Progenitor cell of endocrine pancreas (in vitro differentiated cells): ENCODE measurements at regions not wholly inside any gene's neighbourhood (a gene's known extent, or its start where the extent isn't known, plus 50 kb on each side); places are given as distances from the start of the nearest gene placed in this dataset.

Experiments
- DNase-seq: peaks from one replicate; pipeline ENCODE4 v3.0.0; 2021; ENCODE audit warnings: low spot score; ENCODE audit not compliant: unreplicated experiment
- H3K27ac Mint-ChIP-seq: 2 replicates; pipeline ENCODE4 v1.8.0; 2021; ENCODE audit warnings: mild to moderate bottlenecking, moderate library complexity, mixed read lengths
- H3K27me3 Mint-ChIP-seq: 2 replicates; pipeline ENCODE4 v1.8.0; 2021; ENCODE audit warnings: mixed read lengths
- H3K36me3 Mint-ChIP-seq: 2 replicates; pipeline ENCODE4 v1.8.0; 2022; ENCODE audit warnings: mixed read lengths; ENCODE audit not compliant: insufficient read depth
- H3K4me1 Mint-ChIP-seq: 2 replicates; pipeline ENCODE4 v1.8.0; 2021; ENCODE audit warnings: low read depth, mixed read lengths
- H3K4me3 Mint-ChIP-seq: 2 replicates; pipeline ENCODE4 v1.8.0; 2021; ENCODE audit warnings: low read depth, mild to moderate bottlenecking, moderate library complexity, mixed read lengths
- H3K9me3 Mint-ChIP-seq: 2 replicates; pipeline ENCODE4 v1.8.0; 2021; ENCODE audit warnings: low read depth, mixed read lengths
- TF ChIP-seq, protein P1 (sequence below): fragments of 200-600 bp; sonication (generic); IDR thresholded peaks from one replicate; pipeline ENCODE4 v1.5.0; 2021; ENCODE audit warnings: antibody characterized with exemption, mild to moderate bottlenecking; ENCODE audit not compliant: unreplicated experiment

DNA sequence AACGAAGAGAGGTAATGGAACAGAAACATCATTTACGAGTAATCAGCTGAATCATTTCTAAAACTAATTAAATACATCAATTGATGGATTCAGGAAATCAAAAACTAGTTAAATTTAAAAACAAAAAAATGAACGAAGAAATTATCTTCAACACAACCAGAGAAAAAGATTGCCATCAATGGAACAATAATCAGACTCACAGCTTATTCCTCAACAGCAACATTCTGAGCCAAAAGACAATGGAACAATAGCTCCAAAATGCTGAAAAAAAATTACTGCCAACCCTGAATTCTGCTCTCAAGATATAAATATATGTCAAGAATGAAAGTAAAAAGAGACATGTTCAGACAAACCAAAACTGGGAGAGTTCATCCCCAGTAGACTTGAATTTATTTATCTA is 65.5 kb upstream of the KLF3 start:
- H3K36me3 Mint-ChIP-seq: peaks cover 2% of the 10 kb centered on the region
- no peaks in the 10 kb centered on the region for H3K9me3 Mint-ChIP-seq
- TF ChIP-seq, protein P1, sequence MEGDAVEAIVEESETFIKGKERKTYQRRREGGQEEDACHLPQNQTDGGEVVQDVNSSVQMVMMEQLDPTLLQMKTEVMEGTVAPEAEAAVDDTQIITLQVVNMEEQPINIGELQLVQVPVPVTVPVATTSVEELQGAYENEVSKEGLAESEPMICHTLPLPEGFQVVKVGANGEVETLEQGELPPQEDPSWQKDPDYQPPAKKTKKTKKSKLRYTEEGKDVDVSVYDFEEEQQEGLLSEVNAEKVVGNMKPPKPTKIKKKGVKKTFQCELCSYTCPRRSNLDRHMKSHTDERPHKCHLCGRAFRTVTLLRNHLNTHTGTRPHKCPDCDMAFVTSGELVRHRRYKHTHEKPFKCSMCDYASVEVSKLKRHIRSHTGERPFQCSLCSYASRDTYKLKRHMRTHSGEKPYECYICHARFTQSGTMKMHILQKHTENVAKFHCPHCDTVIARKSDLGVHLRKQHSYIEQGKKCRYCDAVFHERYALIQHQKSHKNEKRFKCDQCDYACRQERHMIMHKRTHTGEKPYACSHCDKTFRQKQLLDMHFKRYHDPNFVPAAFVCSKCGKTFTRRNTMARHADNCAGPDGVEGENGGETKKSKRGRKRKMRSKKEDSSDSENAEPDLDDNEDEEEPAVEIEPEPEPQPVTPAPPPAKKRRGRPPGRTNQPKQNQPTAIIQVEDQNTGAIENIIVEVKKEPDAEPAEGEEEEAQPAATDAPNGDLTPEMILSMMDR: no peak
- no peak overlapping the region for H3K4me3 Mint-ChIP-seq
- no peaks in the 10 kb centered on the region for H3K4me1 Mint-ChIP-seq
- DNase-seq: no peak
- no peaks in the 10 kb centered on the region for H3K27me3 Mint-ChIP-seq
- no peak overlapping the region for H3K27ac Mint-ChIP-seq

DNA sequence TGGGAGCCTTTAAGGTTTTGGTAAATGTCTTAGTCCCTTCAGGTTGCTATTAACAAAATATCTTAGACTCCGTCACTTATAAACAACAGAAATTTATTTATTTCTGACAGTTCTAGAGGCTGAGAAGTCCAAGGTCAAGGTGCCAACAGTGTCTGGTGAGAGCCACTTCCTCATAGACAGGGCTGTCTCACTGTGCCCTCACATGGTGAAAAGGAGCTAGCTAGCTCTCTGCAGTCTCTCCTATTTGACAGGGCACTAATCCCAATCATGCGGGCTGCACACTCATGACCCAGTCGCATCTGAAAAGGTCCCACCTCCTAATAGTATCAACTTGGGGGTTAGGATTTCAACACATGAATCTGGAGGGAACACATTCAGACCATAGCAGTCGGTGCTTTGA is 63.4 kb upstream of the KLF3 start:
- no peak overlapping the region for H3K27ac Mint-ChIP-seq
- TF ChIP-seq, protein P1: no peak
- H3K27me3 Mint-ChIP-seq: no peaks in the 10 kb centered on the region
- no peaks in the 10 kb centered on the region for H3K9me3 Mint-ChIP-seq
- DNase-seq: no peak
- peaks cover 2% of the 10 kb centered on the region for H3K36me3 Mint-ChIP-seq
- H3K4me3 Mint-ChIP-seq: no peak overlapping the region
- H3K4me1 Mint-ChIP-seq: peaks cover 9% of the 10 kb centered on the region

DNA sequence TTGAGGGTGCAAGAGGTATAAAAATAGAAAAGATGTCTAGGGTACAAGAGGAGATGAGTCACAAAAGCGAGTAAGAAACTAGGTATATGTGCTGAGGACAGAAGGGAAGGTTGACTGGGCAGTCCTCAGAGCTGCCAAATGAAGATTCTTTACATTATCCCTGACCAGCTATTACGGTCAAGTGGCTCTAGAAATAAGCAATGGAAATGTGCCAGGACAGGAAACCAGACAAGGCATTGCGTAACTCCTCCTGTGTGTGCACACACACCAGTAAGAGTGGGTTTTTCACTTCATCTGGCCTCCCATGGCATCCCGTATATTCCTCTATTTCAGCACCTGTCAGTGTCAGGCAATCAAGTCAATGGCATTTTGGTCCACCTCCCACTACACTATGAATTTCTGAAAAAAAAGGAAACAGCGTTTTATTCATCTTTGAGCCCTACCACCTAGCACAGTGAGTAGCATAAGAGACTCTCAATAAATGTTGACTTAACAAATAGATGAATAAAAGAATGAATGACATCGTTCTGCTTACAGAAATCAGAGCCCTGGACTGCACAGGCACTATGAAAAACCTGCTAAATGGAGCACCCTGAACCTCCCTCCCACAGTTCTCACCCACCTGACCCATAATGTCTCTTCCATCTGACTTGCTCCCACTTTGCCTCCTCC is 62.6 kb upstream of the KLF3 start:
- Mint-ChIP-seq H3K36me3 (peaks cover 2% of the 10 kb centered on the region), H3K27me3 (no peaks in the 10 kb centered on the region), H3K27ac (no peak overlapping the region), H3K9me3 (no peaks in the 10 kb centered on the region), H3K4me3 (no peak overlapping the region), H3K4me1 (peaks cover 17% of the 10 kb centered on the region)
- DNase-seq: no peak
- TF ChIP-seq, protein P1: no peak

DNA sequence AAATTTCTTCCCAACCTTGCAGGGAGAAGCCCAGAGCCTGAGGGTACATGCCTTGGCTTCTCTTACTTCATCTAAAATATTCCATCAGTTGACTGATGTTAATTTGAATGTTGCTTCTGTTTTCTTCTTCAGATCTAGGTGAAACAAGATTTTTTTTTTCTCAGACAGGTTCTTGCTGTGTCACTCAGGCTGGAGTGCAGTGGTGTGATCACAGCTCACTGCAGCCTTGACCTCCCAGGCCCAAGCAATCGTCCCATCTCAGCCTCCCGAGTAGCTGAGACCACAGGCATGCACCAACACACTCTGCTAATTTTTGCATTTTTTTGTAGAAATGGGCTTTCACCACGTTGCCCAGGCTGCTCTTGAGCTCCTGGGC is 62.1 kb upstream of the KLF3 start:
- H3K36me3 Mint-ChIP-seq: peaks cover 2% of the 10 kb centered on the region
- no peak overlapping the region for H3K27ac Mint-ChIP-seq
- H3K4me1 Mint-ChIP-seq: peaks cover 17% of the 10 kb centered on the region
- DNase-seq: no peak
- no peaks in the 10 kb centered on the region for H3K9me3 Mint-ChIP-seq
- TF ChIP-seq, protein P1: no peak
- no peaks in the 10 kb centered on the region for H3K27me3 Mint-ChIP-seq
- no peak overlapping the region for H3K4me3 Mint-ChIP-seq

DNA sequence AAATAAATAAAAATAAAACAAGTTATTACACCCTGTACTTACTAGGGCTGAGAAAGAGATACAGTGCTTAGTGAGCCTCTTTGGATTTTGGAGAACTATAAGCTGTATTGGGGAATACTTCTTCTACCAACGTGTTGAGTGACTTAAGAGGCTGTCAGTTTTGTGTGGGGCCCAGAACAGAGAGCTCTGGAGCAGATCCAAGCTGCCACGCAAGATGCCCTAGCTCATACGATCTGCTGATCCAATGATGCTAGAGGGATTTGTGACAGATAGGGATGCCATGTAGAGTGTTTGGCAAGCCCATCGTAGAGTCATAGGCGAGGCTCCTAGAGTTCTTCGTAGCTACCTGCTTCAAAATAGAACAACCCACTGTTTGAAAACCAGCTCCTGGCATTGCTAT is 60.3 kb upstream of the KLF3 start:
- Mint-ChIP-seq H3K27me3 (no peaks in the 10 kb centered on the region), H3K4me3 (no peak overlapping the region), H3K27ac (no peak overlapping the region), H3K4me1 (peaks cover 17% of the 10 kb centered on the region), H3K36me3 (peaks cover 5% of the 10 kb centered on the region), H3K9me3 (no peaks in the 10 kb centered on the region)
- DNase-seq: no peak
- TF ChIP-seq, protein P1: no peak
